ENCODE measurements at regions not wholly inside any gene's neighbourhood (a gene's known extent, or its start where the extent isn't known, plus 50 kb on each side); places are given as distances from the start of the nearest gene placed in this dataset.

DNA sequence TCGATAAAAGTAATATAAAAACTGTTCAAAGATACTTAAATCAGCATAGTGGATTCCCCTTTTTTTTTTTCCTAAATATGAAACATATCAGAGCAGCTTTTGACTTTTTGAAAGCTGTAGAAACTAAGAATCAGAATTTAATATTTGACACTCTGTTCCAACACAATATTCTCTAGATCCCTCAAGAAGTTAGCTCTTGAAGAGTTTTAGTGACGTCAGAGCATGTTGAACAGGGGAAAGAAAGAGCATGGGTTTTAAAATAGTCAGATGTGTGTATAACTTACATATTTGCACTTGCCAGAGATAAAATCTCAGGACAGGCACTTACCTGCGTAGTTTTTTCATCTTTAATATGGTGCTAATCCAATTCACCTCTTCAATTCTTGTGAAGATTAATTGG lies 75.2 kb upstream of the FBXL7 start:
- Histone ChIP-seq H3K4me2 (ENCODE audit: insufficient read depth, low read length) (no peak overlapping the region), H3K4me1 (ENCODE audit: control insufficient read depth, extremely low read depth, insufficient read depth, low read length) (no peaks in the 10 kb centered on the region), H2AFZ (ENCODE audit: low read depth, low read length) (no peak overlapping the region), H3K79me2 (ENCODE audit: control insufficient read depth, insufficient read depth, low read length) (no peaks in the 10 kb centered on the region), H3K27ac (ENCODE audit: insufficient read depth, low read depth, low read length) (no peak overlapping the region), H3K9ac (replicated peaks; ENCODE audit: extremely low read depth, insufficient read depth, low read length) (no peak overlapping the region), H3K4me3 (replicated peaks in 1 of 3; ENCODE audit: insufficient read depth in 1 of 3, low read depth in 1 of 3, low read length in 3 of 3) (no peak overlapping the region), H3K36me3 (ENCODE audit: control insufficient read depth in 2 of 2, extremely low read depth in 1 of 2, insufficient read depth in 2 of 2, low read length in 2 of 2) (no peaks in the 10 kb centered on the region), H4K20me1 (replicated peaks; ENCODE audit: control insufficient read depth, extremely low read depth, insufficient read depth, low read length) (no peaks in the 10 kb centered on the region), H3K9me1 (replicated peaks; ENCODE audit: control insufficient read depth, extremely low read depth, insufficient read depth, low read length) (no peaks in the 10 kb centered on the region), H3K27me3 (ENCODE audit: control insufficient read depth in 2 of 2, insufficient read depth in 2 of 2, low read length in 2 of 2) (peaks cover 1 to 15% of the 10 kb centered on the region in 2 experiments), H3K9me3 (replicated peaks; ENCODE audit: control insufficient read depth, insufficient read depth, low read length) (no peaks in the 10 kb centered on the region)
- TF ChIP-seq JUN (IDR thresholded peaks at IDR 0.05; ENCODE audit: borderline replicate concordance, insufficient read depth, insufficient read length, low read depth) (no peak), EZH2 (IDR thresholded peaks at IDR 0.05; ENCODE audit: borderline replicate concordance, low read depth, low read length, severe bottlenecking) (no peak), POLR2A (IDR thresholded peaks at IDR 0.05; ENCODE audit: low read depth, low read length) (no peak), FOS (IDR thresholded peaks at IDR 0.05; ENCODE audit: borderline replicate concordance, insufficient read depth, low read length) (no peak), MYC (IDR thresholded peaks at IDR 0.05; ENCODE audit: low read depth, low read length) (no peak), GATA2 (IDR thresholded peaks at IDR 0.05; ENCODE audit: insufficient read depth, insufficient read length, low read depth, low read length) (no peak), POLR2AphosphoS5 (IDR thresholded peaks at IDR 0.05; ENCODE audit: insufficient read depth, low read depth, low read length) (no peak)
- TF ChIP-seq, protein P1, sequence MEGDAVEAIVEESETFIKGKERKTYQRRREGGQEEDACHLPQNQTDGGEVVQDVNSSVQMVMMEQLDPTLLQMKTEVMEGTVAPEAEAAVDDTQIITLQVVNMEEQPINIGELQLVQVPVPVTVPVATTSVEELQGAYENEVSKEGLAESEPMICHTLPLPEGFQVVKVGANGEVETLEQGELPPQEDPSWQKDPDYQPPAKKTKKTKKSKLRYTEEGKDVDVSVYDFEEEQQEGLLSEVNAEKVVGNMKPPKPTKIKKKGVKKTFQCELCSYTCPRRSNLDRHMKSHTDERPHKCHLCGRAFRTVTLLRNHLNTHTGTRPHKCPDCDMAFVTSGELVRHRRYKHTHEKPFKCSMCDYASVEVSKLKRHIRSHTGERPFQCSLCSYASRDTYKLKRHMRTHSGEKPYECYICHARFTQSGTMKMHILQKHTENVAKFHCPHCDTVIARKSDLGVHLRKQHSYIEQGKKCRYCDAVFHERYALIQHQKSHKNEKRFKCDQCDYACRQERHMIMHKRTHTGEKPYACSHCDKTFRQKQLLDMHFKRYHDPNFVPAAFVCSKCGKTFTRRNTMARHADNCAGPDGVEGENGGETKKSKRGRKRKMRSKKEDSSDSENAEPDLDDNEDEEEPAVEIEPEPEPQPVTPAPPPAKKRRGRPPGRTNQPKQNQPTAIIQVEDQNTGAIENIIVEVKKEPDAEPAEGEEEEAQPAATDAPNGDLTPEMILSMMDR (IDR thresholded peaks at IDR 0.05; ENCODE audit: extremely low read depth in 1 of 2, insufficient read depth in 1 of 2, low read depth in 1 of 2, low read length in 2 of 2): no peak
- TF ChIP-seq, protein P2, sequence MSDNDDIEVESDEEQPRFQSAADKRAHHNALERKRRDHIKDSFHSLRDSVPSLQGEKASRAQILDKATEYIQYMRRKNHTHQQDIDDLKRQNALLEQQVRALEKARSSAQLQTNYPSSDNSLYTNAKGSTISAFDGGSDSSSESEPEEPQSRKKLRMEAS (IDR thresholded peaks at IDR 0.05; ENCODE audit: insufficient read depth, insufficient read length): no peak
- ChIA-PET CTCF (interaction anchor here (2.6 kb wide), 1 partner anchor 12 kb away, joined by 10 read pairs; no protein-coding TSS in a partner anchor), POLR2A (no interaction called here)
- dilution Hi-C loops (cut with MboI; ENCODE audit: extremely low pct_ligation_motif_present, low sequenced_read_pairs): no loop called here
- intact Hi-C loops (cut with micrococcal nuclease): no loop called here
- BruUV-seq (replicated peaks): no TSS peak
- FAIRE-seq: no peak
- no peak for DNase-seq (ENCODE audit: low read depth, low spot score)

Data from endothelial cell of umbilical vein (primary cell).